GM19455 (cell line): ENCODE measurements at regions not wholly inside any gene's neighbourhood (a gene's known extent, or its start where the extent isn't known, plus 50 kb on each side); places are given as distances from the start of the nearest gene placed in this dataset.
"Not testable (repeated sequence)": the region's sequence is repeated elsewhere in the genome, so short reads cannot be mapped to it uniquely, and the experiment has no call there.

Source experiments
- ATAC-seq: cut with Tn5 transposase; IDR thresholded peaks from one replicate; pipeline ENCODE4 v1.9.1; 2021; ENCODE audit not compliant: unreplicated experiment

DNA sequence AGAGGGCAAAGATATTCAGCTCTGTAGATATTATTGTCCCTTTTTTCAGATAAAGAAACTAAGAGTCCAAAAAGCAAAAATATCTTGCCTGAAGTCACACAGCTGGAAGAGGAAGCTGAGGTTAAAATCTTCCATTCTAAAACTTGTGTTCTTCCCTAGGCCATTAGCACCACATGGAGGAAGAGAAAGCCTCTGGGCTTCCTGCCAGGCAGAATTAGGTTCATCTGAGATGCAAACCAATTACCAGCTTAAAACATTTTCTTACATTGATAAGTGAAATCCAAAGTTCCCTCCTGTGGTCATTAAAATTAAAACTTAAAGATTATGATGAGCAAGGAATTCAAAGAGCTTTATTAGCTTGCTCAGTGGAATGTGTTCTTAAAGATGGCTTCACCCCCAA, 235.3 kb upstream of the SETMAR start:
- ATAC-seq, result no peak

GRCh38 chr3:4069796-4070195, 233.4 kb upstream of the SETMAR start:
- ATAC-seq, result no peak

DNA sequence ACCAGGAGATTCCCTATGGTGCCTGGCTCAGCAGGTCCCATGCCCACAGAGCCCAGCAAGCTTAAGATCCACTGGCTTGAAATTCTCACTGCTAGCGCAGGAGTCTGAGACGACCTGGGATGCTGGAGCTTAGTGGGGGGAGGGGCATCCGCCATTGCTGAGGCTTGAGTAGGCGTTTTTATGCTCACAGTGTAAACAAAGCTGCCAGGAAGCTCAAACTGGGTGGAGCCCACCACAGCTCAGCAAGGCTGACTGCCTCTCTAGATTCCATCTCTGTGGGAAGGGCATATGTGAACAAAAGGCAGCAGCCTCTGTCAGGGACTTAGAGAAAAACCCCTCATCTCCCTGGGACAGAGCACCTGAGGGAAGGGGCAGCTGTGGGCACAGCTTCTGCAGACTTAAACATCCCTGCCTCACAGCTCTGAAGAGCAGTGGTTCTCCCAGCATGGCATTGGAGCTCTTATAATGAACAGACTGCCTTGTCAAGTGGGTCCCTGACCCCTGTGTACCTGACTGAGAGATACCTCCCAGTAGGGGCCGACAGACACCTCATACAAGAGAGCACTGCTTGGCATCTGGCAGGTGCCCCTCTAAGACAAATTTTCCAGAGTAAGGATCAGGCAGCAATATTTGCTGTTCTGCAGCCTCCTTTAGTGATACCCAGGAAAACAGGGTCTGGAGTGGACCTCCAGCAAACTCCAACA, 231.5 kb upstream of the SETMAR start:
- no peak for ATAC-seq

DNA sequence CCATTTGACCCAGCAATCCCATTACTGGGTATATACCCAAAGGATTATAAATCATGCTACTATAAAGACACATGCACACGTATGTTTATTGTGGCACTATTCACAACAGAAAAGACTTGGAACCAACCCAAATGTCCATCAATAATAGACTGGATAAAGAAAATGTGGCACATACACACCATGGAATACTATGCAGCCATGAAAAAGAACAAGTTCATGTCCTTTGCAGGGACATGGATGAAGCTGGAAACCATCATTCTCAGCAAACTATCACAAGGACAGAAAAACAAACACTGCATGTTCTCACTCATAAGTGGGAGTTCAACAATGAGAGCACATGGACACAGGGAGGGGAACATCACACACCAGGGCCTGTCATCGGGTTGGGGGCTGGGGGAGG, 225.9 kb upstream of the SETMAR start:
- ATAC-seq, result not testable (repeated sequence)

DNA sequence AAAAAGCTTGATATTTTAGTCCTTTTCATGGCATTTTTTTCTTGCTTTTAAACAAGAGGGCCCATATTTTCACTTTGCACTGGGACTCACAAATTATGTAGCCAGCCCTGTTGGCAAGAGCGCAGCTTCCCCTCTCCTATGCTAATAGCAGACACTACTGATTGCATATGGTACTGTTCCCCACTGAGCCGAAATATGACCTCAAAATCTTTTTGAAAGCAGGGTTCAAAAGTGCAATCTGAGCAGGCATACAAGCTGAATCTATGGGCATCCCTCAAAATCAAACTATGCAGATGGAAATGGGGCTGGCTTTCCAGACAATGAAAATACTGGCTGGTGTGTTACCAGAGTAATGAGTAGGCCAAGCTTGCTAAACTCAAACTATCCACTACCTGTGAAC, 225.2 kb upstream of the SETMAR start:
- ATAC-seq, result no peak

- ATAC-seq, result no peak
Measured at GRCh38 chr3:4078903-4079302, 224.3 kb upstream of the SETMAR start.

- ATAC-seq, result no peak
Measured at GRCh38 chr3:4079339-4080195, 223.6 kb upstream of the SETMAR start.

GRCh38 chr3:4083225-4084015, 219.7 kb upstream of the SETMAR start:
- no peak for ATAC-seq

DNA sequence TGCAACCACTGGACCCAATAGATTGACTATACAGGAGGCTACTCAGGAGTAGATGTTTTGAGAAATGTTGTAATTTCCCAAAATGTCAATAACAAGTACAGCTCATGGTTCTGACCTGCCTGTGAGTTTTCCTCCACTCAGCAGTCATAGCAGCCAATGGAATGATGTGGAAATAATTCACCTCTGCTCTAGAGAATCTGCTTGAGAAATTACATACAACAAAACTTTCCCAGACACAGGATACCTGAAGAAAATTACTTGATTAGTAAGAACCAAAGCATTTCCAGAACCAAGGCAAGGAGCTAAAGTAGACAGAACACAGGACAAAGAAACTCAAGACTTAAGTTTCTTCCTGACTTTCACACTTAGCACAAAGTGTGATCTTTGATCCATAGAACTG, 218.9 kb upstream of the SETMAR start:
- no peak for ATAC-seq

GRCh38 chr3:4086662-4087061, 216.5 kb upstream of the SETMAR start:
- not testable (repeated sequence) for ATAC-seq

- ATAC-seq, result no peak
Measured at GRCh38 chr3:4091786-4092185, 211.4 kb upstream of the SETMAR start.

GRCh38 chr3:4097801-4098200, 205.4 kb upstream of the SETMAR start:
- ATAC-seq, result no peak

DNA sequence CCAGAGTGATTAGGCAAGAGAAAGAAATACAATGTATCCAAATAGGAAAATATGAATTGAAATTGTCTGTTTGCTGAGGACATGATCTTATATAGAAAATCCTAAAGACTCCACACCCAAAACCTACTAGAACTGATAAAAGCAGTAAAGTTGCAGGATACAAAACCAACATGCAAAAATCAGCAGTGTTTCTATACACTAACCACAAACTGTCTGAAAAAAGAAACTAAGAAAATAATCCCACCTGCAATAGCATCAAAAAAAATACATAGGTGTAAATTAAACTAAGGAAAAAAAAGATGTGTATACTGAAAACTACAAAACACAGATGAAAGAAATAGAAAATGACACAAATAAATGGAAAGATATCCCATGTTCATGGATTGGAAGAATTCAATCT, 203.6 kb upstream of the SETMAR start:
- ATAC-seq, result no peak

DNA sequence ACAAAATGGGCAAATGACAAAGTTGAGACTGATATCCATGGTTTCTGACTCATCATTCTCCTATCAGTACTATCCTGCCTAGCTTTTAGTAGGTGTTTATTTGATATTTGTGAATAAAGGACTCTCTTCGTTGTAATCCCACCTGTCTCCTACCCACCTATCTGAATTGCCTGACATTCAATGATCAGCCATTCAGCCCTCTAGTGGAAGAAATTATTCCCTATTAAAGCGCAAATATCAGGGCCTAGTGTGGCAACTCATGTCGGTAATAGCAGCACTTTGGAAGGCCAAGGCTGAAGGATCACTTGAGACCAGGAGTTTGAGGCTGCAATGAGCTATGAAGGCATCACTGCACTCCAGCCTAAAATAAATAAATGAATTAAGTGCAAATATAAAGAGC, 195.7 kb upstream of the SETMAR start:
- ATAC-seq, result no peak

DNA sequence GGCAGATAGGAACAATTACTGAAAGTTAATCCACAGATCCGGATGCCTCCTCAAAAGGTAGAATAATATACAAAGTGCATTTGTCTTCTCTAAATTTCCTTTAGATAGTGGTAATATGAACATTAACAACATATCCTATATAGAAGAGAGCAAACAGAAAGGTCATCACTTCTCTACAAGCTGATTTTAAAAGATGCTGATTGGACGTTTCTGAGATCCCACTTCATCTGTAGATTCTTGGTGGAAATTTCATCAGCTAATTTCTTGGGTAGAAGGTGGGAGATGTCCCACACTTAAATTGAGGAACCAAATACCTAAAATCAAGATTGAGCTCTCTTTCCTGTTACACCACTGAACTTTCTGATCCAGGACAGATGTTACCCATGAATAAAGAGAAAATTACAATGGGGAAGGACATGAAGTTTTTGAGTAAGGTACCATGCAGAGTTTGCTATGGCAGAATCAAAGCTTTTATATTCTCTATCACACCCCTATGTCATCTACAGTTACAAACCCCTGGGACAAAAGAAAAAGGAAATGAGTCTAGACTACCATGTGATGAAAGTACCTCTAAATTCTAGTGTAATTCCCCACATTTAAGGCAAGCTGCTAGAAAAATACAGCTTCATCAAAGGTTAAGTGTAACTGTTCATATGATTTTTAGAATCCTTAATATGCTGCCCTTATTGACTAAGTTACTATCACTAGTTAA, 189.2 kb upstream of the SETMAR start:
- no peak for ATAC-seq

DNA sequence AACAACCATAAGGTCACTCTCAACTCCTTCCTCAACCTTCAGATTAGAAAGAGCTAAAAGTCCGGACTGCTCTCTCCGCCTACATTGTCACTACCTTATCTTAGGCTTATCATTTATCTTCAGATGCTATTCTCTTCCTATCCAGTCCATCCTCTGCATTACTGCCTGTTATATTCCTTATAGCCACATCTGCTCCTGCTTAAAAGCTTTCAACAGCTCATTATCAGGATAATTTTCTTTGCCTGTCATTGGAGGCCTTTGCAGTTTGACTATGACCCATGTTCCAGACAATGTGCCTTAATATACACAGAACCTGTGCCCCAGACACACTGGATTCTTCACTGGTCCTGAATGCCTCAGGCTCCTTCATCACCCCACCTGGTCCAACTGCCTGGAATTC, 184.1 kb upstream of the SETMAR start:
- no peak for ATAC-seq

- no peak for ATAC-seq
Measured at GRCh38 chr3:4125576-4125975, 177.6 kb upstream of the SETMAR start.

DNA sequence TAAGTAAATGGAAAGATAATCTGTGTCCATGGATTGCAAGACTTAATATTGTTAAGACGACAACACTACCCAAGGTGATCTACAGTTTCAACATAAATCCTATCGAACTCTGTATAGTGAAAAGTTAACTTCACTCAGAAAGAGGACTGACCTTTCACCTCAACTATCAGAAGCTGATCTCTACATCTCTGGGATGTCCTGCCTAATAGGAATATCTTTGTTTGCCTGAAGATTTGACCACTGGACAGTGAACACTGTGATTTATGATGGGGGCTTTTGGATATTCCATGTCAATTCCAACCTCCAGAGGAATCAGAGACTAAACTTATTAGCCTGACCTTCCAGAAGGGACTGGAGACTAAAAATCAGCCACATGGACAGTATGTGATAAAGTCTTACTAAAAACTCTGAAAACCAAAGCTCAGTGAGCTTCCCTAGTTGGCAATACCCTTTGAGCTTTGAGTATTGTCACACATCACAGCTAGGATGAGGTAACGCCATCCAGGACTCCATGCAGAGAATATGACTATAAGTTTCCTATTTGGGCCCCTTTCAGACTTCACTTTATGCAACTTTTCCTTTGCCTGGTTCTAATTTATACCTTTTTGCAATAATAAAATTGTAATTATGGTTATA, 164.9 kb upstream of the SETMAR start:
- no peak for ATAC-seq

DNA sequence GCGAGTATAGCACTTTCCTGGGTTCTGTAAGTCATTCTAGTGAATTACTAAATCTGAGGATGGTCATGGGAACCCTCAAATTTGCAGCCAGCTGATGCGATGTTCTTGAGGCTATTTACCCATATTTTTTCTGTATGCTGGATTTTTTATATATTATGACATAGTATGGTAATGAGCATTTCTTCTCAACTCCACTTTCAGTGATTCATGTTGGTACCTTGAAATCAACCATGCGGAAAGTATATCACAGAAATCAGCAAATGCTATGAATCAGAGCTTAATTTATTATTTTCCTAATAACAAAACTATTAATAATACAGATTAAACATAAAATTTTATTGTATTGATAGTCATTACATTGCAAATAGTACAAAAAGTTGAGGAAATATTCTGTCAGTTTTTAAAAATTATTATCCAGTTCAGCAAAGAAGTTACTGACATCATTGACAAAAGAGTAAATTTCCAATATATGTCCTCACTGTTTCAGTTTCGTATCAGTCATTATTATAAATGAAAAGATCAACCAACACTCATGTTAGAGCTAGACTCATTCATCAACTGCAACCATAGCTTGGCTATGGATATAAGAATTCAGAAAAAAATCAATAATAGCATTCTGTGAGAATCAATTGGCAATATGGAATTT, 164.3 kb upstream of the SETMAR start:
- ATAC-seq, result no peak
